H1 (cell line): ENCODE measurements at regions not wholly inside any gene's neighbourhood (a gene's known extent, or its start where the extent isn't known, plus 50 kb on each side); places are given as distances from the start of the nearest gene placed in this dataset.

ENCODE experiments used
- TF ChIP-seq, protein P1 (sequence below): fragments of 300-600 bp; sonication (generic); IDR thresholded peaks from 2 replicates; pipeline ENCODE4 v1.7.1; 2012; ENCODE audit warnings: low read length, moderate library complexity, mild to moderate bottlenecking, inconsistent platforms; ENCODE audit not compliant: insufficient replicate concordance

DNA sequence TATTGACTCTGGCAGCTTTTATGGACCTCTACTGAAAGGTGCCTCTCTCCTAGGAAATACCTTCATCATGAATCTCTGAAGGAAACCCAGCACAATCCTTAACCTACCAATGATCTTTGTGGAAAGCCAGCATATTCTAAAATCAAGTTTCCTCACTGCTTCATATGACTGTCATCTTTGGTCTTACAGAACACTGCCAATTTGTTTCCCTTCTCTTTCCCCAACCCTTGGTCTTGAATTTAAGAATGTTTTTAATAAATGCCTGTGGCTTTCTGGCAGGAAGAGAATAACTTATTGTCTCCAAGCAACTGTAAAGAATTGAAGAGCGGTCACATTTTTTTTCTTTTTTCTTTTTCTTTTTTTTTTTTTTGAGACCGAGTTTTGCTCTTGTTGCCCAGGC lies 427.6 kb downstream of the IPO8 start (continued):
- TF ChIP-seq, protein P1, sequence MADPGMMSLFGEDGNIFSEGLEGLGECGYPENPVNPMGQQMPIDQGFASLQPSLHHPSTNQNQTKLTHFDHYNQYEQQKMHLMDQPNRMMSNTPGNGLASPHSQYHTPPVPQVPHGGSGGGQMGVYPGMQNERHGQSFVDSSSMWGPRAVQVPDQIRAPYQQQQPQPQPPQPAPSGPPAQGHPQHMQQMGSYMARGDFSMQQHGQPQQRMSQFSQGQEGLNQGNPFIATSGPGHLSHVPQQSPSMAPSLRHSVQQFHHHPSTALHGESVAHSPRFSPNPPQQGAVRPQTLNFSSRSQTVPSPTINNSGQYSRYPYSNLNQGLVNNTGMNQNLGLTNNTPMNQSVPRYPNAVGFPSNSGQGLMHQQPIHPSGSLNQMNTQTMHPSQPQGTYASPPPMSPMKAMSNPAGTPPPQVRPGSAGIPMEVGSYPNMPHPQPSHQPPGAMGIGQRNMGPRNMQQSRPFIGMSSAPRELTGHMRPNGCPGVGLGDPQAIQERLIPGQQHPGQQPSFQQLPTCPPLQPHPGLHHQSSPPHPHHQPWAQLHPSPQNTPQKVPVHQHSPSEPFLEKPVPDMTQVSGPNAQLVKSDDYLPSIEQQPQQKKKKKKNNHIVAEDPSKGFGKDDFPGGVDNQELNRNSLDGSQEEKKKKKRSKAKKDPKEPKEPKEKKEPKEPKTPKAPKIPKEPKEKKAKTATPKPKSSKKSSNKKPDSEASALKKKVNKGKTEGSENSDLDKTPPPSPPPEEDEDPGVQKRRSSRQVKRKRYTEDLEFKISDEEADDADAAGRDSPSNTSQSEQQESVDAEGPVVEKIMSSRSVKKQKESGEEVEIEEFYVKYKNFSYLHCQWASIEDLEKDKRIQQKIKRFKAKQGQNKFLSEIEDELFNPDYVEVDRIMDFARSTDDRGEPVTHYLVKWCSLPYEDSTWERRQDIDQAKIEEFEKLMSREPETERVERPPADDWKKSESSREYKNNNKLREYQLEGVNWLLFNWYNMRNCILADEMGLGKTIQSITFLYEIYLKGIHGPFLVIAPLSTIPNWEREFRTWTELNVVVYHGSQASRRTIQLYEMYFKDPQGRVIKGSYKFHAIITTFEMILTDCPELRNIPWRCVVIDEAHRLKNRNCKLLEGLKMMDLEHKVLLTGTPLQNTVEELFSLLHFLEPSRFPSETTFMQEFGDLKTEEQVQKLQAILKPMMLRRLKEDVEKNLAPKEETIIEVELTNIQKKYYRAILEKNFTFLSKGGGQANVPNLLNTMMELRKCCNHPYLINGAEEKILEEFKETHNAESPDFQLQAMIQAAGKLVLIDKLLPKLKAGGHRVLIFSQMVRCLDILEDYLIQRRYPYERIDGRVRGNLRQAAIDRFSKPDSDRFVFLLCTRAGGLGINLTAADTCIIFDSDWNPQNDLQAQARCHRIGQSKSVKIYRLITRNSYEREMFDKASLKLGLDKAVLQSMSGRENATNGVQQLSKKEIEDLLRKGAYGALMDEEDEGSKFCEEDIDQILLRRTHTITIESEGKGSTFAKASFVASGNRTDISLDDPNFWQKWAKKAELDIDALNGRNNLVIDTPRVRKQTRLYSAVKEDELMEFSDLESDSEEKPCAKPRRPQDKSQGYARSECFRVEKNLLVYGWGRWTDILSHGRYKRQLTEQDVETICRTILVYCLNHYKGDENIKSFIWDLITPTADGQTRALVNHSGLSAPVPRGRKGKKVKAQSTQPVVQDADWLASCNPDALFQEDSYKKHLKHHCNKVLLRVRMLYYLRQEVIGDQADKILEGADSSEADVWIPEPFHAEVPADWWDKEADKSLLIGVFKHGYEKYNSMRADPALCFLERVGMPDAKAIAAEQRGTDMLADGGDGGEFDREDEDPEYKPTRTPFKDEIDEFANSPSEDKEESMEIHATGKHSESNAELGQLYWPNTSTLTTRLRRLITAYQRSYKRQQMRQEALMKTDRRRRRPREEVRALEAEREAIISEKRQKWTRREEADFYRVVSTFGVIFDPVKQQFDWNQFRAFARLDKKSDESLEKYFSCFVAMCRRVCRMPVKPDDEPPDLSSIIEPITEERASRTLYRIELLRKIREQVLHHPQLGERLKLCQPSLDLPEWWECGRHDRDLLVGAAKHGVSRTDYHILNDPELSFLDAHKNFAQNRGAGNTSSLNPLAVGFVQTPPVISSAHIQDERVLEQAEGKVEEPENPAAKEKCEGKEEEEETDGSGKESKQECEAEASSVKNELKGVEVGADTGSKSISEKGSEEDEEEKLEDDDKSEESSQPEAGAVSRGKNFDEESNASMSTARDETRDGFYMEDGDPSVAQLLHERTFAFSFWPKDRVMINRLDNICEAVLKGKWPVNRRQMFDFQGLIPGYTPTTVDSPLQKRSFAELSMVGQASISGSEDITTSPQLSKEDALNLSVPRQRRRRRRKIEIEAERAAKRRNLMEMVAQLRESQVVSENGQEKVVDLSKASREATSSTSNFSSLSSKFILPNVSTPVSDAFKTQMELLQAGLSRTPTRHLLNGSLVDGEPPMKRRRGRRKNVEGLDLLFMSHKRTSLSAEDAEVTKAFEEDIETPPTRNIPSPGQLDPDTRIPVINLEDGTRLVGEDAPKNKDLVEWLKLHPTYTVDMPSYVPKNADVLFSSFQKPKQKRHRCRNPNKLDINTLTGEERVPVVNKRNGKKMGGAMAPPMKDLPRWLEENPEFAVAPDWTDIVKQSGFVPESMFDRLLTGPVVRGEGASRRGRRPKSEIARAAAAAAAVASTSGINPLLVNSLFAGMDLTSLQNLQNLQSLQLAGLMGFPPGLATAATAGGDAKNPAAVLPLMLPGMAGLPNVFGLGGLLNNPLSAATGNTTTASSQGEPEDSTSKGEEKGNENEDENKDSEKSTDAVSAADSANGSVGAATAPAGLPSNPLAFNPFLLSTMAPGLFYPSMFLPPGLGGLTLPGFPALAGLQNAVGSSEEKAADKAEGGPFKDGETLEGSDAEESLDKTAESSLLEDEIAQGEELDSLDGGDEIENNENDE: no peak
